Neural cell (in vitro differentiated cells): ENCODE measurements at regions not wholly inside any gene's neighbourhood (a gene's known extent, or its start where the extent isn't known, plus 50 kb on each side); places are given as distances from the start of the nearest gene placed in this dataset.

ENCODE experiments used
- H2AFZ ChIP-seq: fragments of 200-600, 300-800 bp; sonication (generic), shearing (Covaris generic); 2 replicates; pipeline ENCODE4 v1.6.0; 2014; ENCODE audit warnings: low read depth, mild to moderate bottlenecking, antibody characterized with exemption, low read length, moderate library complexity
- H3F3A ChIP-seq: fragments of 200-600 bp; shearing (Covaris generic); 2 replicates; pipeline ENCODE4 v1.6.1; 2016; ENCODE audit warnings: mild to moderate bottlenecking, moderate library complexity, mixed read lengths, antibody characterized with exemption, low read length; ENCODE audit not compliant: insufficient read depth, poor library complexity, severe bottlenecking
- H3K27ac ChIP-seq: fragments of 200-600, 300-800 bp; sonication (generic), shearing (Covaris generic); 2 replicates; pipeline ENCODE4 v1.5.1; 2014; ENCODE audit warnings: mild to moderate bottlenecking, low read length, moderate library complexity
- H3K27me3 ChIP-seq: fragments of 300-800, 200-600 bp; sonication (generic), shearing (Covaris generic); 2 replicates; pipeline ENCODE4 v1.6.0; 2014; ENCODE audit warnings: mild to moderate bottlenecking, low read depth, low read length, moderate library complexity; ENCODE audit not compliant: insufficient read depth
- H3K36me3 ChIP-seq: fragments of 300-800, 200-600 bp; sonication (generic), shearing (Covaris generic); 2 replicates; pipeline ENCODE4 v1.5.1; 2014; ENCODE audit warnings: mild to moderate bottlenecking, antibody characterized with exemption, low read length, moderate library complexity; ENCODE audit not compliant: insufficient read depth
- H3K4me2 ChIP-seq: fragments of 300-800, 200-600 bp; sonication (generic), shearing (Covaris generic); 2 replicates; pipeline ENCODE4 v1.6.0; 2014; ENCODE audit warnings: mild to moderate bottlenecking, low read length
- H3K4me3 ChIP-seq: fragments of 300-800, 200-600 bp; sonication (generic), shearing (Covaris generic); 2 replicates; pipeline ENCODE4 v1.5.1; 2014; ENCODE audit warnings: mild to moderate bottlenecking, low read length, moderate library complexity
- H3K79me2 ChIP-seq: fragments of 200-600 bp; shearing (Covaris generic); replicated peaks from 2 replicates; pipeline ENCODE4 v1.6.0; 2014; ENCODE audit warnings: mild to moderate bottlenecking, low read length, moderate library complexity; ENCODE audit not compliant: insufficient read depth
- H3K9ac ChIP-seq: fragments of 300-800, 200-600 bp; sonication (generic), shearing (Covaris generic); 2 replicates; pipeline ENCODE4 v1.6.1; 2016; ENCODE audit warnings: mild to moderate bottlenecking, low read length, mixed read lengths
- H3K9me2 ChIP-seq: fragments of 200-600 bp; shearing (Covaris generic); 2 replicates; pipeline ENCODE4 v1.6.1; 2016; ENCODE audit warnings: mild to moderate bottlenecking, low read length, mixed read lengths; ENCODE audit not compliant: insufficient read depth
- H3K9me3 ChIP-seq: fragments of 200-600, 300-800 bp; sonication (generic), shearing (Covaris generic); 2 replicates; pipeline ENCODE4 v1.6.1; 2016; ENCODE audit warnings: mild to moderate bottlenecking, mixed run types, low read length, moderate library complexity, mixed read lengths
- H4K20me1 ChIP-seq: fragments of 200-600 bp; shearing (Covaris generic); 2 replicates; pipeline ENCODE4 v1.6.1; 2016; ENCODE audit warnings: mild to moderate bottlenecking, mixed run types; ENCODE audit not compliant: insufficient read depth
- EP300 ChIP-seq: fragments of 450-650 bp; conservative IDR thresholded peaks from 2 replicates; pipeline ENCODE4 v1.6.1; 2014; ENCODE audit warnings: antibody characterized with exemption, mild to moderate bottlenecking, moderate library complexity; ENCODE audit not compliant: poor library complexity, severe bottlenecking
- EZH2 ChIP-seq: fragments of 200-600, 300-800 bp; shearing (Covaris generic), sonication (generic); IDR thresholded peaks from 2 replicates; pipeline ENCODE4 v1.6.1; 2014; ENCODE audit warnings: antibody characterized with exemption, low read length, borderline replicate concordance, mild to moderate bottlenecking; ENCODE audit not compliant: insufficient read depth, poor library complexity, severe bottlenecking
- MXI1 ChIP-seq: fragments of 450-650 bp; conservative IDR thresholded peaks from 2 replicates; pipeline ENCODE4 v1.6.1; 2014; ENCODE audit warnings: antibody characterized with exemption, mild to moderate bottlenecking; ENCODE audit not compliant: poor library complexity, severe bottlenecking
- POLR2AphosphoS5 ChIP-seq: IDR thresholded peaks from 2 replicates; pipeline ENCODE4 v1.6.1; 2012
- RAD21 ChIP-seq: fragments of 450-650 bp; conservative IDR thresholded peaks from 2 replicates; pipeline ENCODE4 v1.6.1; 2014; ENCODE audit warnings: antibody characterized with exemption, mild to moderate bottlenecking, moderate library complexity
- SMC3 ChIP-seq: fragments of 450-650 bp; conservative IDR thresholded peaks from 2 replicates; pipeline ENCODE4 v1.6.1; 2014; ENCODE audit warnings: antibody characterized with exemption, mild to moderate bottlenecking, moderate library complexity; ENCODE audit not compliant: poor library complexity
- TAF1 ChIP-seq: IDR thresholded peaks from 2 replicates; pipeline ENCODE4 v1.6.1; 2012; ENCODE audit warnings: low read depth
- TF ChIP-seq, protein P1 (sequence below): IDR thresholded peaks from 2 replicates; pipeline ENCODE4 v1.6.1; 2012; ENCODE audit warnings: borderline replicate concordance
- TF ChIP-seq, protein P2 (sequence below): fragments of 450-650 bp; IDR thresholded peaks from 2 replicates; pipeline ENCODE4 v1.5.1; 2014; ENCODE audit warnings: antibody characterized with exemption, mild to moderate bottlenecking, moderate library complexity; ENCODE audit not compliant: poor library complexity, severe bottlenecking

DNA sequence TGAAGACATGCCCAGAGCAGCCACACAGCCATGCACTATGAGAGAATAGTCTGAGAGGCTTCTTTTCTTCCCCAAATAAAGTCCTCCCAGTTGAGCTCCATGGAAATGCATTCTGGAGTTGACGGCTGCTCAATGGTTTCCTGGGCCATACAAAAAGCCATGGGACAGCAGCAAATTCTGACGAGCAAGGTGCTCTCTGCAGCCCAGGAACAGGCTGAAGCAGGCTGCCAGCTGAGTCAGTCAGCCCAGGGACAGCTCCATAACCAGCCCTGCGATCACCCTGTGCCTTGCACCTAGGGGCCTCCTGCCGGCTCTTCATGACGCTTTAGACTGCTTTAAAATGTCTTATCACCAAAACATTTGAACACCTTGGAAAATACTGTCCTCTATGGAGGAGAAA lies 256.3 kb upstream of the CHRNA7 start:
- Histone ChIP-seq H3K27ac (no peak overlapping the region), H3K4me2 (no peak overlapping the region)

DNA sequence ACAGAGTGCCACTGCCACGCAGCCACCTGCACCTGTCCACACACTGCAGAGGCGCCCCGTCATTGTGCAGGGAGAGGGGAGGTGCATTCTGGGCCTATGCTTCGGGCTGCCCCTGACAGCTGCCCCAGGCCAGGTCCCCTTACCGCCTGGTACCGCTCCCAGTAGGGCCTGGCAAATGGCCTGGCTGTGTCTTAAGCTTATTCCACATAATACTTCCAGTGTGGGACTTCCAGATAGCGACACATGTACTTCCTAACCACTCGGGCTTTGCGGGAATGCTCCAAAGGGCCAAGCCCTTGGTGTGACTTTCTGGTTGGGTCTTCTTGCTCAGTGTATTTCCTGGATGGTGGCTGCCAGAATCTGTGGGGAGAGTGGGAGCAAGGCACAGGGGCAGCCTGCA lies 254.3 kb upstream of the CHRNA7 start:
- Histone ChIP-seq H2AFZ (no peak overlapping the region), H3F3A (no peaks in the 10 kb centered on the region), H3K4me2 (no peak overlapping the region), H4K20me1 (no peaks in the 10 kb centered on the region), H3K36me3 (no peaks in the 10 kb centered on the region), H3K9ac (no peak overlapping the region), H3K9me2 (no peaks in the 10 kb centered on the region), H3K4me3 (no peak overlapping the region), H3K9me3 (no peaks in the 10 kb centered on the region), H3K27me3 (no peaks in the 10 kb centered on the region), H3K79me2 (no peaks in the 10 kb centered on the region), H3K27ac (no peak overlapping the region)
- TF ChIP-seq, protein P1, sequence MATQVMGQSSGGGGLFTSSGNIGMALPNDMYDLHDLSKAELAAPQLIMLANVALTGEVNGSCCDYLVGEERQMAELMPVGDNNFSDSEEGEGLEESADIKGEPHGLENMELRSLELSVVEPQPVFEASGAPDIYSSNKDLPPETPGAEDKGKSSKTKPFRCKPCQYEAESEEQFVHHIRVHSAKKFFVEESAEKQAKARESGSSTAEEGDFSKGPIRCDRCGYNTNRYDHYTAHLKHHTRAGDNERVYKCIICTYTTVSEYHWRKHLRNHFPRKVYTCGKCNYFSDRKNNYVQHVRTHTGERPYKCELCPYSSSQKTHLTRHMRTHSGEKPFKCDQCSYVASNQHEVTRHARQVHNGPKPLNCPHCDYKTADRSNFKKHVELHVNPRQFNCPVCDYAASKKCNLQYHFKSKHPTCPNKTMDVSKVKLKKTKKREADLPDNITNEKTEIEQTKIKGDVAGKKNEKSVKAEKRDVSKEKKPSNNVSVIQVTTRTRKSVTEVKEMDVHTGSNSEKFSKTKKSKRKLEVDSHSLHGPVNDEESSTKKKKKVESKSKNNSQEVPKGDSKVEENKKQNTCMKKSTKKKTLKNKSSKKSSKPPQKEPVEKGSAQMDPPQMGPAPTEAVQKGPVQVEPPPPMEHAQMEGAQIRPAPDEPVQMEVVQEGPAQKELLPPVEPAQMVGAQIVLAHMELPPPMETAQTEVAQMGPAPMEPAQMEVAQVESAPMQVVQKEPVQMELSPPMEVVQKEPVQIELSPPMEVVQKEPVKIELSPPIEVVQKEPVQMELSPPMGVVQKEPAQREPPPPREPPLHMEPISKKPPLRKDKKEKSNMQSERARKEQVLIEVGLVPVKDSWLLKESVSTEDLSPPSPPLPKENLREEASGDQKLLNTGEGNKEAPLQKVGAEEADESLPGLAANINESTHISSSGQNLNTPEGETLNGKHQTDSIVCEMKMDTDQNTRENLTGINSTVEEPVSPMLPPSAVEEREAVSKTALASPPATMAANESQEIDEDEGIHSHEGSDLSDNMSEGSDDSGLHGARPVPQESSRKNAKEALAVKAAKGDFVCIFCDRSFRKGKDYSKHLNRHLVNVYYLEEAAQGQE: no peak
- no peak for TF ChIP-seq EP300
- no peak for TF ChIP-seq POLR2AphosphoS5
- no peak for TF ChIP-seq EZH2
- TF ChIP-seq MXI1: no peak
- TF ChIP-seq TAF1: no peak
- TF ChIP-seq, protein P2, sequence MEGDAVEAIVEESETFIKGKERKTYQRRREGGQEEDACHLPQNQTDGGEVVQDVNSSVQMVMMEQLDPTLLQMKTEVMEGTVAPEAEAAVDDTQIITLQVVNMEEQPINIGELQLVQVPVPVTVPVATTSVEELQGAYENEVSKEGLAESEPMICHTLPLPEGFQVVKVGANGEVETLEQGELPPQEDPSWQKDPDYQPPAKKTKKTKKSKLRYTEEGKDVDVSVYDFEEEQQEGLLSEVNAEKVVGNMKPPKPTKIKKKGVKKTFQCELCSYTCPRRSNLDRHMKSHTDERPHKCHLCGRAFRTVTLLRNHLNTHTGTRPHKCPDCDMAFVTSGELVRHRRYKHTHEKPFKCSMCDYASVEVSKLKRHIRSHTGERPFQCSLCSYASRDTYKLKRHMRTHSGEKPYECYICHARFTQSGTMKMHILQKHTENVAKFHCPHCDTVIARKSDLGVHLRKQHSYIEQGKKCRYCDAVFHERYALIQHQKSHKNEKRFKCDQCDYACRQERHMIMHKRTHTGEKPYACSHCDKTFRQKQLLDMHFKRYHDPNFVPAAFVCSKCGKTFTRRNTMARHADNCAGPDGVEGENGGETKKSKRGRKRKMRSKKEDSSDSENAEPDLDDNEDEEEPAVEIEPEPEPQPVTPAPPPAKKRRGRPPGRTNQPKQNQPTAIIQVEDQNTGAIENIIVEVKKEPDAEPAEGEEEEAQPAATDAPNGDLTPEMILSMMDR: no peak

More for the DNA sequence above, 256.3 kb upstream of the CHRNA7 start:
- Histone ChIP-seq H3K9ac (no peak overlapping the region), H3F3A (no peaks in the 10 kb centered on the region), H3K4me3 (no peak overlapping the region), H3K27me3 (no peaks in the 10 kb centered on the region), H3K36me3 (no peaks in the 10 kb centered on the region), H2AFZ (no peak overlapping the region), H3K9me2 (no peaks in the 10 kb centered on the region), H3K9me3 (no peaks in the 10 kb centered on the region), H4K20me1 (no peaks in the 10 kb centered on the region), H3K79me2 (no peaks in the 10 kb centered on the region)
- no peak for TF ChIP-seq TAF1
- no peak for TF ChIP-seq RAD21
- TF ChIP-seq SMC3: no peak
- TF ChIP-seq POLR2AphosphoS5: no peak
- no peak for TF ChIP-seq EP300
- TF ChIP-seq EZH2: no peak
- no peak for TF ChIP-seq MXI1
- TF ChIP-seq, protein P2: no peak
- TF ChIP-seq, protein P1: no peak
